CD4-positive, alpha-beta T cell treated with Interleukin-10 for 1 hour (primary cell): ENCODE measurements at regions not wholly inside any gene's neighbourhood (a gene's known extent, or its start where the extent isn't known, plus 50 kb on each side); places are given as distances from the start of the nearest gene placed in this dataset.

Experiments
- DNase-seq: peaks from one replicate; pipeline ENCODE4 v3.0.0-alpha.2; 2020

- no peak for DNase-seq
These were observed 2451.8 kb downstream of the PCDH7 start for GRCh38 chr4:33171873-33172525.

- no peak for DNase-seq
These were observed 2456.4 kb downstream of the PCDH7 start for GRCh38 chr4:33176566-33176965.

- no peak for DNase-seq
These were observed 2464.6 kb downstream of the PCDH7 start for GRCh38 chr4:33184657-33185290.

GRCh38 chr4:33187035-33187434 lies 2466.9 kb downstream of the PCDH7 start:
- no peak for DNase-seq

- DNase-seq = no peak
These were observed 2468.6 kb downstream of the PCDH7 start for GRCh38 chr4:33188733-33189132.

GRCh38 chr4:33189169-33189568 lies 2469.0 kb downstream of the PCDH7 start:
- DNase-seq = no peak

- DNase-seq = no peak
These were observed 2472.9 kb downstream of the PCDH7 start for GRCh38 chr4:33193109-33193508.

GRCh38 chr4:33200377-33200776 lies 2480.2 kb downstream of the PCDH7 start:
- DNase-seq = no peak

- no peak for DNase-seq
These were observed 2498.1 kb downstream of the PCDH7 start for GRCh38 chr4:33218238-33218637.

GRCh38 chr4:33226133-33226532 lies 2506.0 kb downstream of the PCDH7 start:
- DNase-seq = no peak

- DNase-seq = no peak
These were observed 2506.6 kb downstream of the PCDH7 start for GRCh38 chr4:33226783-33227182.

- DNase-seq = no peak
These were observed 2534.9 kb downstream of the PCDH7 start for GRCh38 chr4:33255094-33255493.

GRCh38 chr4:33255507-33255906 lies 2535.3 kb downstream of the PCDH7 start:
- no peak for DNase-seq

GRCh38 chr4:33262824-33263223 lies 2542.7 kb downstream of the PCDH7 start:
- no peak for DNase-seq

GRCh38 chr4:33268776-33269175 lies 2548.6 kb downstream of the PCDH7 start:
- no peak for DNase-seq

GRCh38 chr4:33270403-33270802 lies 2550.2 kb downstream of the PCDH7 start:
- no peak for DNase-seq

GRCh38 chr4:33272722-33273121 lies 2552.6 kb downstream of the PCDH7 start:
- no peak for DNase-seq

- DNase-seq = no peak
These were observed 2563.6 kb downstream of the PCDH7 start for GRCh38 chr4:33283818-33284217.

- DNase-seq = no peak
These were observed 2576.8 kb downstream of the PCDH7 start for GRCh38 chr4:33296876-33297455.

GRCh38 chr4:33302321-33302720 lies 2582.2 kb downstream of the PCDH7 start:
- no peak for DNase-seq

GRCh38 chr4:33306131-33306530 lies 2586.0 kb downstream of the PCDH7 start:
- DNase-seq = no peak

- DNase-seq = no peak
These were observed 2595.9 kb downstream of the PCDH7 start for GRCh38 chr4:33316033-33316432.

- no peak for DNase-seq
These were observed 2596.4 kb downstream of the PCDH7 start for GRCh38 chr4:33316578-33316977.

GRCh38 chr4:33323393-33323792 lies 2603.2 kb downstream of the PCDH7 start:
- DNase-seq = no peak

GRCh38 chr4:33334416-33334815 lies 2614.2 kb downstream of the PCDH7 start:
- DNase-seq = no peak
